ENCODE measurements at regions not wholly inside any gene's neighbourhood (a gene's known extent, or its start where the extent isn't known, plus 50 kb on each side); places are given as distances from the start of the nearest gene placed in this dataset.

DNA sequence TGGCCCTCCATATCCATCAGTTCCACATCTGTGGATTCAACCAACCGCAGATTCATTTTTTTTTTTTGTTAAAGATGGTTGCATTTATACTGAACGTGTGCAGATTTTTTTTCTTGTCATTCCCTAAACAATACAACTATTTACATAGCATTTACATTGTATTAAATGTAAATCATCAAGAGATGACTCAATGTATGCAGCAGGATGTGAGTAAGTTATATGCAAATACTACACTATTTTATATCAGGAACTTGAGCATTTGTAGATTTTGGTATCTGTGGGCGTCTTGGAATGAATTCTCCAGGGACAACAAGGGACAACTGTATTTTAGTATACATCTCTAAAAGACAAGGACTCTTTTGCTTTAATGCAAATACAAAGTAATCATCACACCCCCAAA lies 299.2 kb upstream of the ZNF608 start:
- no peak for ATAC-seq
- H3K9me3 ChIP-seq, result no peaks in the 10 kb centered on the region
- TF ChIP-seq, protein P1, sequence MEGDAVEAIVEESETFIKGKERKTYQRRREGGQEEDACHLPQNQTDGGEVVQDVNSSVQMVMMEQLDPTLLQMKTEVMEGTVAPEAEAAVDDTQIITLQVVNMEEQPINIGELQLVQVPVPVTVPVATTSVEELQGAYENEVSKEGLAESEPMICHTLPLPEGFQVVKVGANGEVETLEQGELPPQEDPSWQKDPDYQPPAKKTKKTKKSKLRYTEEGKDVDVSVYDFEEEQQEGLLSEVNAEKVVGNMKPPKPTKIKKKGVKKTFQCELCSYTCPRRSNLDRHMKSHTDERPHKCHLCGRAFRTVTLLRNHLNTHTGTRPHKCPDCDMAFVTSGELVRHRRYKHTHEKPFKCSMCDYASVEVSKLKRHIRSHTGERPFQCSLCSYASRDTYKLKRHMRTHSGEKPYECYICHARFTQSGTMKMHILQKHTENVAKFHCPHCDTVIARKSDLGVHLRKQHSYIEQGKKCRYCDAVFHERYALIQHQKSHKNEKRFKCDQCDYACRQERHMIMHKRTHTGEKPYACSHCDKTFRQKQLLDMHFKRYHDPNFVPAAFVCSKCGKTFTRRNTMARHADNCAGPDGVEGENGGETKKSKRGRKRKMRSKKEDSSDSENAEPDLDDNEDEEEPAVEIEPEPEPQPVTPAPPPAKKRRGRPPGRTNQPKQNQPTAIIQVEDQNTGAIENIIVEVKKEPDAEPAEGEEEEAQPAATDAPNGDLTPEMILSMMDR (IDR thresholded peaks at IDR 0.05), result no peak
- no peak overlapping the region for H3K4me3 ChIP-seq
- no peaks in the 10 kb centered on the region for H3K4me1 ChIP-seq (ENCODE audit: low read depth)
- DNase-seq, result no peak
- intact Hi-C loops (cut with DNase I, micrococcal nuclease), result no loop called here
- H3K36me3 ChIP-seq (ENCODE audit: low read depth), result no peaks in the 10 kb centered on the region

DNA sequence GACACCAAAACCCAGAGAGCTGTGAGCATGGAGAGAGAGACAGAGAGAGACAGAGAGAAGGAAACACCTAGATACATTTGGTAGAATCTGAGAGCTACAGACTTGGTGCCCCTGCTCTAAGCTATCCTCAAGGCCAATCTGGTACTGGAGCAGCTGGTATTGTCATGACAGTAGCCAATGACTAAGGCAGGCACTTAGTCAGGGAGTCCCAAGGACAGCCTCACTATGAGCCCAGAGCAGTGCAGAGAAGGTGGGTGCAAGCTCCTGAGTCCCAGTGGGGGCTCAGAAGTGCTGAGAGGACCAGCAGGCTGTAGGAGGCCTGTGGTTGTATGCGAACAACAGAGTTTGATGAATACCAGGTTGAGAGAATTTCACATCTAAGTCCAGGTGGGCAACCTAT lies 300.4 kb upstream of the ZNF608 start:
- intact Hi-C loops (cut with DNase I, micrococcal nuclease), result no loop called here
- TF ChIP-seq, protein P1 (IDR thresholded peaks at IDR 0.05), result no peak
- Histone ChIP-seq H3K9me3 (no peaks in the 10 kb centered on the region), H3K4me3 (no peak overlapping the region), H3K4me1 (ENCODE audit: low read depth) (no peaks in the 10 kb centered on the region), H3K36me3 (ENCODE audit: low read depth) (no peaks in the 10 kb centered on the region)
- DNase-seq (no peak), ATAC-seq (no peak)

DNA sequence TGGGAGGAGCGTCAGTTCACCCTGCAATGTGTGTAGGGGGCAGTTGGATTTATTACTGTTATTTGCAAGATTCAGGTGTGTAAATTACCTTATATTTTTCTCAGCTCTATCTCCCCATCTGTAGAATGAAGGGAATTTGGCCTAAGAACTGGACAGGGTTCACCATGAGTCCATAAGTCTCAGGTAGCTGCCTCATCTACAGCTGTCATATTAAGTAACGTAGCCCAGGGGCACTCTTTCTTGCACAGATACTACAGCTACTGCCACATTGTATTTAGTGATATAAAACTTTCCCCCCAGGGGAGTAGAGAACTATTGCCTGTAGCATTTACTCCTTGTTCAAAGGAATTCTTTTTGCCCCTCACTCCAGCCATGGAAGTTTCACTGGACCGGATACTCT lies 301.4 kb upstream of the ZNF608 start:
- intact Hi-C loops (cut with DNase I, micrococcal nuclease), result no loop called here
- Histone ChIP-seq H3K4me3 (no peak overlapping the region), H3K36me3 (ENCODE audit: low read depth) (no peaks in the 10 kb centered on the region), H3K4me1 (ENCODE audit: low read depth) (no peaks in the 10 kb centered on the region), H3K9me3 (no peaks in the 10 kb centered on the region)
- no peak for DNase-seq
- TF ChIP-seq, protein P1 (IDR thresholded peaks at IDR 0.05), result no peak
- no peak for ATAC-seq

DNA sequence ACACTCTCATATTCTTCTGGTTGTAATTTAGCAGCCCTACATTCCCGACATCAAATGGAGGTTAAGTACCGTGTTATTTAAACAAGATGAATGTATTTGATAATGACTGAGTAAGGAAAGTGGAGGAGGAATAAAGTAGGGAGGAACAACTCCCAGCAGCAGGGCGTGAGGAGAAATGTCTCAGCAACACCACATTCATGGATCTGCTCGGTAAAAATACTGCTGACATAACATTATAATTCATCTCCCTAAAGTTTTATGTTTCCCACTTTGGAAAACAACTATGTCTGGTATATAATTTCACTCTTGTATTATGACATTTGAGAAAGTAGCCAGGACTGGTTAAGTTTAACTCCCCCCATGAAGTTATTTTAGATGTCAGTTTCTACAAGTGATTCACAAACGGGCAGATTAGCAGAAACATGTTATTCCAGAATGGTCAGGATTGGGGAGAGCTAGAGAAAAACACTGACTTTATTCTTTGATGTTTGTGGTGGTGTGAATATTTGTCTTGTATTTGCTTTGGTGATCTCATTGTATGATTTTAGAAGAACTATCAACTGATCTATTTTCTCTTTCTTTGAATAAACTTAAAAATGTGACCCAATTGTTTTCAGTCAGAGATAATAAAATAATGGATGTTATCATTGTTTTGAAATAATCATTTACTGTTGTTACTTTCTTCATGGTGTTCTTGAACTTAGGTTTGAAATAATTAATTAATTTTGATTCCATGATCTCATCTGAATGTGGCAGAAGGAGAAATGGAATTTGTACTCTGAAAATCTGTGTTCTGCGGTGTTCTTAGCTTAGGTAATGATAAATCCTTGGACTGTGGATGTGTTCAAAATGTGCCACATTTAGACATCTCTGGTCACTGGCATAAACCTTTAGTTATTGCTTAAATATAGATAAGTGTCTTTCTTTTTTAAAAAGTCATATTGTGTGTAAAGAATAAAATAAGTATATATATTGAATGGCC lies 303.6 kb upstream of the ZNF608 start:
- TF ChIP-seq, protein P1 (IDR thresholded peaks at IDR 0.05), result no peak
- ATAC-seq, result no peak

DNA sequence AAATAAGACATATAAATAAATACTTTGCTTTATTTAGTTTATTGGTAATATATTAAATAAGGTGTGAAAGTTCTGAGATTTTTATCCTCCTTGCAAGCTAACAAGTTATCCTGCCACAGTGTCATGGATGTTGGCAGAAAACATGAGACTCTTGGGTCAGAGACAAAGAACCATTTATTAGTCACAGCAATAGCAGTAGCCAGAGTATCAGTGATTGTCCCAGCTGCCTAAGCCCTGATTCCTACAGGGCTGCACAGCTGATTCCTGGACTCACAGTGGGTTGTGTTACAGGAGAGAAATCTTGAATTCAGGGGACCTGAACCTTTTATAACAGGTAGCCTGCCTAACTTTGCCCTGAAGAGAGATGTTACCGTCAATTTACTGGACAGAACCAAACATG lies 304.5 kb upstream of the ZNF608 start:
- Histone ChIP-seq H3K4me1 (ENCODE audit: low read depth) (no peaks in the 10 kb centered on the region), H3K9me3 (no peaks in the 10 kb centered on the region), H3K36me3 (ENCODE audit: low read depth) (no peaks in the 10 kb centered on the region), H3K4me3 (no peak overlapping the region)
- ATAC-seq (no peak), DNase-seq (no peak)
- intact Hi-C loops (cut with DNase I, micrococcal nuclease), result no loop called here
- TF ChIP-seq, protein P1 (IDR thresholded peaks at IDR 0.05), result no peak

More for the DNA sequence above, 303.6 kb upstream of the ZNF608 start:
- Histone ChIP-seq H3K4me3 (no peak overlapping the region), H3K36me3 (ENCODE audit: low read depth) (no peaks in the 10 kb centered on the region), H3K4me1 (ENCODE audit: low read depth) (no peaks in the 10 kb centered on the region), H3K9me3 (no peaks in the 10 kb centered on the region)
- no peak for DNase-seq
- intact Hi-C loops (cut with DNase I, micrococcal nuclease), result no loop called here

Data from mucosa of descending colon (tissue), 3 donors.